ENCODE measurements at regions not wholly inside any gene's neighbourhood (a gene's known extent, or its start where the extent isn't known, plus 50 kb on each side); places are given as distances from the start of the nearest gene placed in this dataset.

- no peaks in the 10 kb centered on the region for H3K36me3 ChIP-seq
- no peak overlapping the region for H3K4me3 ChIP-seq
- H3K27me3 ChIP-seq: no peaks in the 10 kb centered on the region
- no peak for ATAC-seq
- peaks cover 0 to 5% (median 0%) of the 10 kb centered on the region in 12 donors for H3K9me3 ChIP-seq
- TF ChIP-seq CTCF (IDR thresholded peaks at IDR 0.05): no peak
- TF ChIP-seq POLR2A (IDR thresholded peaks at IDR 0.05): no peak
- H3K4me1 ChIP-seq: no peaks in the 10 kb centered on the region
- no peak for DNase-seq
- no peak overlapping the region for H3K27ac ChIP-seq
- WGBS, 4 donors: 54 to 81% (median 65%) methylated on average over 2 of the region's 2 CpGs
- intact Hi-C loops (cut with DNase I): no loop called here
Measured at GRCh38 chr11:80214413-80214812, 773.6 kb upstream of the TENM4 start.

GRCh38 chr11:80211673-80212072 is 770.8 kb upstream of the TENM4 start:
- H3K27ac ChIP-seq: no peak overlapping the region
- peaks cover 0 to 5% (median 0%) of the 10 kb centered on the region in 12 donors for H3K9me3 ChIP-seq
- no peaks in the 10 kb centered on the region for H3K36me3 ChIP-seq
- intact Hi-C loops (cut with DNase I): no loop called here
- no peaks in the 10 kb centered on the region for H3K27me3 ChIP-seq
- ATAC-seq (no peak), DNase-seq (no peak)
- TF ChIP-seq POLR2A (IDR thresholded peaks at IDR 0.05) (no peak), CTCF (IDR thresholded peaks at IDR 0.05) (no peak)
- WGBS, 4 donors: 41 to 51% (median 51%) methylated on average over 3 of the region's 3 CpGs
- no peak overlapping the region for H3K4me3 ChIP-seq
- no peaks in the 10 kb centered on the region for H3K4me1 ChIP-seq

- no peaks in the 10 kb centered on the region for H3K4me1 ChIP-seq
- no peaks in the 10 kb centered on the region for H3K36me3 ChIP-seq
- H3K4me3 ChIP-seq: no peak overlapping the region
- no peak for ATAC-seq
- intact Hi-C loops (cut with DNase I): no loop called here
- no peaks in the 10 kb centered on the region for H3K9me3 ChIP-seq
- H3K27me3 ChIP-seq: no peaks in the 10 kb centered on the region
- H3K27ac ChIP-seq: no peak overlapping the region
- TF ChIP-seq POLR2A (IDR thresholded peaks at IDR 0.05): no peak
- no peak for DNase-seq
Measured at GRCh38 chr11:80204021-80204420, 763.2 kb upstream of the TENM4 start.

GRCh38 chr11:80196932-80197554 is 756.2 kb upstream of the TENM4 start:
- intact Hi-C loops (cut with DNase I): no loop called here
- Histone ChIP-seq H3K4me3 (no peak overlapping the region), H3K36me3 (no peaks in the 10 kb centered on the region), H3K27ac (no peak overlapping the region), H3K9me3 (no peaks in the 10 kb centered on the region), H3K4me1 (no peaks in the 10 kb centered on the region), H3K27me3 (no peaks in the 10 kb centered on the region)
- TF ChIP-seq POLR2A (IDR thresholded peaks at IDR 0.05): no peak
- TF ChIP-seq CTCF (IDR thresholded peaks at IDR 0.05): no peak
- 82 to 94% (median 88%) methylated on average over 4 of the region's 4 CpGs for WGBS, 4 donors
- ATAC-seq: no peak
- DNase-seq: no peak

- H3K4me3 ChIP-seq: no peak overlapping the region
- no peaks in the 10 kb centered on the region for H3K4me1 ChIP-seq
- H3K27ac ChIP-seq: no peak overlapping the region
- ATAC-seq (no peak), DNase-seq (no peak)
- TF ChIP-seq POLR2A (IDR thresholded peaks at IDR 0.05) (no peak), CTCF (IDR thresholded peaks at IDR 0.05) (no peak)
- intact Hi-C loops (cut with DNase I): no loop called here
- H3K9me3 ChIP-seq: no peaks in the 10 kb centered on the region
- H3K27me3 ChIP-seq: no peaks in the 10 kb centered on the region
- no peaks in the 10 kb centered on the region for H3K36me3 ChIP-seq
Measured at GRCh38 chr11:80196041-80196440, 755.2 kb upstream of the TENM4 start.

Data from heart left ventricle (tissue), 16 donors.